ENCODE measurements at regions not wholly inside any gene's neighbourhood (a gene's known extent, or its start where the extent isn't known, plus 50 kb on each side); places are given as distances from the start of the nearest gene placed in this dataset.

GRCh38 chr5:128665747-128666355, 127.8 kb upstream of the FBN2 start:
- H3K27ac ChIP-seq (ENCODE audit: low read depth, low read length, severe bottlenecking) = no peak overlapping the region
- no peaks in the 10 kb centered on the region for H3K36me3 ChIP-seq (ENCODE audit: control insufficient read depth, insufficient read depth, low read length)
- H3K4me1 ChIP-seq (ENCODE audit: control insufficient read depth, insufficient read depth, low read length, poor library complexity, severe bottlenecking) = peaks cover 3% of the 10 kb centered on the region
- WGBS, 2 experiments (ENCODE audit: insufficient coverage in 2 of 2) = 68 to 75% methylated on average over 3 to 5 of the region's 5 CpGs
- no peak overlapping the region for H3K4me3 ChIP-seq (ENCODE audit: extremely low read depth, insufficient read depth, low read length, poor library complexity, severe bottlenecking)
- H3K9me3 ChIP-seq (ENCODE audit: control insufficient read depth, low read length) = no peaks in the 10 kb centered on the region

DNA sequence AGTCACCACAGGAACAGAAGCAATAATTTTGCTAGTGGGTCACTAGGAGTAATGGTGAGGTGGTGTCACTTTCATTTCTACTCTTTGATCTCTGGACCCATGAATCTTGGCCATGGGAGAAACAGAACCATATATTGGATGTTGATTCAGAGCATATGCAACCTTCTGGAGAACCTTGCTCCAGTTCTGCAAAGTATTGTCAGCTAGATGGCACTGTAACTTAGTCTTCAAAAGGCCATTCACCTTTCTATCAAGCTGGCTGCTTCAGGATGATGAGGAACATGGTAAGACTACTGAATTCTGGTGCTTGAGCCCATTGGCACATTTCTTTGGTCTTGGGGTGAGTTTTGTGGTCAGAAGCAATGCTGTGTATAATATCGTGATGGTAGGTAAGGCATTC, 129.1 kb upstream of the FBN2 start:
- no peaks in the 10 kb centered on the region for H3K36me3 ChIP-seq (ENCODE audit: control insufficient read depth, insufficient read depth, low read length)
- no peak overlapping the region for H3K27ac ChIP-seq (ENCODE audit: low read depth, low read length, severe bottlenecking)
- WGBS, 2 experiments (ENCODE audit: insufficient coverage in 2 of 2) = 67 to 80% methylated on average over 1 of the region's 1 CpG
- peaks cover 3% of the 10 kb centered on the region for H3K4me1 ChIP-seq (ENCODE audit: control insufficient read depth, insufficient read depth, low read length, poor library complexity, severe bottlenecking)
- H3K4me3 ChIP-seq (ENCODE audit: extremely low read depth, insufficient read depth, low read length, poor library complexity, severe bottlenecking) = no peak overlapping the region
- no peaks in the 10 kb centered on the region for H3K9me3 ChIP-seq (ENCODE audit: control insufficient read depth, low read length)

- no peak overlapping the region for H3K4me3 ChIP-seq (ENCODE audit: extremely low read depth, insufficient read depth, low read length, poor library complexity, severe bottlenecking)
- H3K27ac ChIP-seq (ENCODE audit: low read depth, low read length, severe bottlenecking) = no peak overlapping the region
- 67 to 86% methylated on average over 1 of the region's 1 CpG for WGBS, 2 experiments (ENCODE audit: insufficient coverage in 2 of 2)
- H3K9me3 ChIP-seq (ENCODE audit: control insufficient read depth, low read length) = no peaks in the 10 kb centered on the region
- no peaks in the 10 kb centered on the region for H3K36me3 ChIP-seq (ENCODE audit: control insufficient read depth, insufficient read depth, low read length)
- peaks cover 3% of the 10 kb centered on the region for H3K4me1 ChIP-seq (ENCODE audit: control insufficient read depth, insufficient read depth, low read length, poor library complexity, severe bottlenecking)
These were observed 129.7 kb upstream of the FBN2 start for GRCh38 chr5:128667751-128668150.

- peaks cover 3% of the 10 kb centered on the region for H3K4me1 ChIP-seq (ENCODE audit: control insufficient read depth, insufficient read depth, low read length, poor library complexity, severe bottlenecking)
- H3K4me3 ChIP-seq (ENCODE audit: extremely low read depth, insufficient read depth, low read length, poor library complexity, severe bottlenecking) = no peak overlapping the region
- 94% methylated on average over 3 of the region's 6 CpGs for WGBS, 2 experiments (ENCODE audit: insufficient coverage in 2 of 2)
- H3K36me3 ChIP-seq (ENCODE audit: control insufficient read depth, insufficient read depth, low read length) = no peaks in the 10 kb centered on the region
- H3K27ac ChIP-seq (ENCODE audit: low read depth, low read length, severe bottlenecking) = no peak overlapping the region
- no peaks in the 10 kb centered on the region for H3K9me3 ChIP-seq (ENCODE audit: control insufficient read depth, low read length)
These were observed 130.9 kb upstream of the FBN2 start for GRCh38 chr5:128668921-128669320.

GRCh38 chr5:128669803-128670202, 131.8 kb upstream of the FBN2 start:
- H3K4me3 ChIP-seq (ENCODE audit: extremely low read depth, insufficient read depth, low read length, poor library complexity, severe bottlenecking) = no peak overlapping the region
- WGBS, 2 experiments (ENCODE audit: insufficient coverage in 2 of 2) = 92 to 93% methylated on average over 2 of the region's 2 CpGs
- no peaks in the 10 kb centered on the region for H3K36me3 ChIP-seq (ENCODE audit: control insufficient read depth, insufficient read depth, low read length)
- H3K27ac ChIP-seq (ENCODE audit: low read depth, low read length, severe bottlenecking) = no peak overlapping the region
- H3K9me3 ChIP-seq (ENCODE audit: control insufficient read depth, low read length) = no peaks in the 10 kb centered on the region
- peaks cover 3% of the 10 kb centered on the region for H3K4me1 ChIP-seq (ENCODE audit: control insufficient read depth, insufficient read depth, low read length, poor library complexity, severe bottlenecking)

- H3K36me3 ChIP-seq (ENCODE audit: control insufficient read depth, insufficient read depth, low read length) = no peaks in the 10 kb centered on the region
- no peak overlapping the region for H3K27ac ChIP-seq (ENCODE audit: low read depth, low read length, severe bottlenecking)
- H3K9me3 ChIP-seq (ENCODE audit: control insufficient read depth, low read length) = peaks cover 3% of the 10 kb centered on the region
- no peak overlapping the region for H3K4me3 ChIP-seq (ENCODE audit: extremely low read depth, insufficient read depth, low read length, poor library complexity, severe bottlenecking)
- no peaks in the 10 kb centered on the region for H3K4me1 ChIP-seq (ENCODE audit: control insufficient read depth, insufficient read depth, low read length, poor library complexity, severe bottlenecking)
- 43 to 71% methylated on average over 1 of the region's 2 CpGs for WGBS, 2 experiments (ENCODE audit: insufficient coverage in 2 of 2)
These were observed 133.9 kb upstream of the FBN2 start for GRCh38 chr5:128671943-128672342.

DNA sequence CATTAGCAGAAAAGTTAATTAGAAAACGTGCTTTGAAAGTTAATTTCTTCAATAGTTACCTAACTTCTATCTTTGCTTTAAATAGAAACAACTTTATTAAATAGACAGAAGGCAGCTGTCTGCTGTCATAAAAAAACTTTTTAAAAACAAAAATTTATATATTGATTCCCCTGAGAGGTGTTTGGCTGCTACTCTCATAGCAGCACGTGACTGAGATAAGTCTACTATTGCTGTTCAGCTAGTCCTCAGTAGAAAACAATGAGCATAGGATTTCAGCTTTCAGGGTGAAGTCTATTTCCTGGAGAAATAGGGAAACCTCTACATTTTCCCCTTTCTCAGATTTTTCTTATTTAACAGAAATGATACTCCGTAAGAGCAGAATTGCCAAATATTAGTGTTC, 135.0 kb upstream of the FBN2 start:
- H3K4me1 ChIP-seq (ENCODE audit: control insufficient read depth, insufficient read depth, low read length, poor library complexity, severe bottlenecking) = no peaks in the 10 kb centered on the region
- WGBS, 2 experiments (ENCODE audit: insufficient coverage in 2 of 2) = 91% methylated on average over 1 of the region's 3 CpGs; no CpG with 5 or more reads in 1 of the 2 experiments
- H3K4me3 ChIP-seq (ENCODE audit: extremely low read depth, insufficient read depth, low read length, poor library complexity, severe bottlenecking) = no peak overlapping the region
- H3K36me3 ChIP-seq (ENCODE audit: control insufficient read depth, insufficient read depth, low read length) = no peaks in the 10 kb centered on the region
- H3K9me3 ChIP-seq (ENCODE audit: control insufficient read depth, low read length) = peaks cover 3% of the 10 kb centered on the region
- no peak overlapping the region for H3K27ac ChIP-seq (ENCODE audit: low read depth, low read length, severe bottlenecking)

DNA sequence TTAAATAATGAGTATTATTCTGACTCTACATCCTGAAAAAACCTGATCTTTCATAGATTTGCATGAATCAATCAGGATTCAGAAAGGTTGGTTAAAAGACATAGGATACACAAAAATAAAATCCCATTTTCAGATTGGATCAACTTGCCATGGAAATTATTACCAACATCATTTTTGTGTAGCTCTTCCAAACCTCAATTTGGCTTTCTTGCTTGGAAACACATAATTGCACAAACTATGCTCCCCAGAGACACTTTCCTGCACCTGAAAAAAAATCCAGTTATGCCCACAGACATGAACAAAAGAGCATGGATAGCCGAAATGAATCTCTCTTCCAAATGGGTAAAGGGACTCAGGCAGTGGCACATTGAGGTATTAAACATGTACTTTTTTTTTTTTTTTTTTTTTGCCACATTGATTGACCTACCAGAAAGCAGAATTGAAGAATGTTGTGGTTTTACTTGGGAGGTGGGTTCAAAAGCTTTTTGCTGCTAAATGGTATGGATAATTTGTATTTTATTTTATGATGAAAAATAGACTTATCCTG, 135.4 kb upstream of the FBN2 start:
- Histone ChIP-seq H3K4me1 (ENCODE audit: control insufficient read depth, insufficient read depth, low read length, poor library complexity, severe bottlenecking) (no peaks in the 10 kb centered on the region), H3K27ac (ENCODE audit: low read depth, low read length, severe bottlenecking) (no peak overlapping the region), H3K4me3 (ENCODE audit: extremely low read depth, insufficient read depth, low read length, poor library complexity, severe bottlenecking) (no peak overlapping the region), H3K36me3 (ENCODE audit: control insufficient read depth, insufficient read depth, low read length) (no peaks in the 10 kb centered on the region), H3K9me3 (ENCODE audit: control insufficient read depth, low read length) (peaks cover 3% of the 10 kb centered on the region)
- no CpG with 5 or more reads among the region's 1 CpG for WGBS, 2 experiments (ENCODE audit: insufficient coverage in 2 of 2)

DNA sequence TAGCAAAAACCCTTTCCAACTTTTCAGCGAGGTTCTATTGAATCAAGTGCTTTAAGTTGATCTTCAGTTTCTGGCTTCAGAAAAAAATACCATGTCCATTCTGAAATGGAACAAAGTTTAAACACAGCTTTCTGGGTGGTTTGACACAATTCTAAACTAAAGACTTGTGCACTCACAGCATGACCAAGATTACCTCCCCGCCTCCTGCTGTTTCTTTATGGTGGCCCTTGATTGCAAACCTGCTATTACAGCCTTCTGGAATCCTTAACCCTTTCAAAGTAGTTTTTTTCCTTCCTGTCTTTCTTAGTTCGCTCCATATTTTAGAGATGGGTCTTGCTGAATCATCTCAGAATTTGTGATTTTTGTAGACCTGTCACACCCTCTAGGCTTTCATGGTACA, 135.9 kb upstream of the FBN2 start:
- 51% methylated on average over 2 of the region's 3 CpGs; no CpG with 5 or more reads in 1 of the 2 experiments for WGBS, 2 experiments (ENCODE audit: insufficient coverage in 2 of 2)
- Histone ChIP-seq H3K9me3 (ENCODE audit: control insufficient read depth, low read length) (peaks cover 3% of the 10 kb centered on the region), H3K4me1 (ENCODE audit: control insufficient read depth, insufficient read depth, low read length, poor library complexity, severe bottlenecking) (no peaks in the 10 kb centered on the region), H3K4me3 (ENCODE audit: extremely low read depth, insufficient read depth, low read length, poor library complexity, severe bottlenecking) (no peak overlapping the region), H3K36me3 (ENCODE audit: control insufficient read depth, insufficient read depth, low read length) (no peaks in the 10 kb centered on the region), H3K27ac (ENCODE audit: low read depth, low read length, severe bottlenecking) (no peak overlapping the region)

- Histone ChIP-seq H3K27ac (ENCODE audit: low read depth, low read length, severe bottlenecking) (no peak overlapping the region), H3K9me3 (ENCODE audit: control insufficient read depth, low read length) (peaks cover 3% of the 10 kb centered on the region), H3K36me3 (ENCODE audit: control insufficient read depth, insufficient read depth, low read length) (no peaks in the 10 kb centered on the region), H3K4me1 (ENCODE audit: control insufficient read depth, insufficient read depth, low read length, poor library complexity, severe bottlenecking) (no peaks in the 10 kb centered on the region), H3K4me3 (ENCODE audit: extremely low read depth, insufficient read depth, low read length, poor library complexity, severe bottlenecking) (no peak overlapping the region)
- WGBS, 2 experiments (ENCODE audit: insufficient coverage in 2 of 2) = 70% methylated on average over 2 of the region's 3 CpGs; no CpG with 5 or more reads in 1 of the 2 experiments
These were observed 136.9 kb upstream of the FBN2 start for GRCh38 chr5:128674837-128675446.

GRCh38 chr5:128681096-128681495, 143.1 kb upstream of the FBN2 start:
- 86 to 96% methylated on average over 2 of the region's 5 CpGs for WGBS, 2 experiments (ENCODE audit: insufficient coverage in 2 of 2)
- no peaks in the 10 kb centered on the region for H3K4me1 ChIP-seq (ENCODE audit: control insufficient read depth, insufficient read depth, low read length, poor library complexity, severe bottlenecking)

More at GRCh38 chr5:128681096-128681495, 143.1 kb upstream of the FBN2 start:
- no peak overlapping the region for H3K4me3 ChIP-seq (ENCODE audit: extremely low read depth, insufficient read depth, low read length, poor library complexity, severe bottlenecking)
- no peaks in the 10 kb centered on the region for H3K9me3 ChIP-seq (ENCODE audit: control insufficient read depth, low read length)
- no peak overlapping the region for H3K27ac ChIP-seq (ENCODE audit: low read depth, low read length, severe bottlenecking)
- no peaks in the 10 kb centered on the region for H3K36me3 ChIP-seq (ENCODE audit: control insufficient read depth, insufficient read depth, low read length)

Measured in mesodermal cell (in vitro differentiated cells).